WERI-Rb-1 (cell line): ENCODE measurements at regions not wholly inside any gene's neighbourhood (a gene's known extent, or its start where the extent isn't known, plus 50 kb on each side); places are given as distances from the start of the nearest gene placed in this dataset.

Source experiments
- DNase-seq: peaks from one replicate; pipeline ENCODE4 v3.0.0-alpha.2; 2020
- H3K27ac ChIP-seq: fragments of 250-450 bp; sonication (Bioruptor Pico); 2 replicates; pipeline ENCODE4 v1.5.1; 2020; ENCODE audit warnings: mild to moderate bottlenecking, moderate library complexity
- H3K27me3 ChIP-seq: fragments of 250-450 bp; sonication (Bioruptor Pico); 2 replicates; pipeline ENCODE4 v1.5.1; 2021; ENCODE audit warnings: mild to moderate bottlenecking, low read depth, moderate library complexity; ENCODE audit not compliant: insufficient read depth, severe bottlenecking
- H3K36me3 ChIP-seq: fragments of 250-450 bp; sonication (Bioruptor Pico); 2 replicates; pipeline ENCODE4 v1.5.1; 2020; ENCODE audit warnings: mild to moderate bottlenecking, moderate library complexity
- H3K4me3 ChIP-seq: 2 replicates; pipeline ENCODE4 v1.5.1; 2011; ENCODE audit warnings: low read depth, mild to moderate bottlenecking, control low read depth, low read length
- H3K9me3 ChIP-seq: fragments of 250-450 bp; sonication (Bioruptor Pico); 2 replicates; pipeline ENCODE4 v1.5.1; 2021; ENCODE audit warnings: mild to moderate bottlenecking, moderate library complexity; ENCODE audit not compliant: severe bottlenecking
- TF ChIP-seq, protein P1 (sequence below): IDR thresholded peaks from 2 replicates; pipeline ENCODE4 v1.5.1; 2011; ENCODE audit warnings: low read depth, mild to moderate bottlenecking, control low read depth, inconsistent platforms, low read length

DNA sequence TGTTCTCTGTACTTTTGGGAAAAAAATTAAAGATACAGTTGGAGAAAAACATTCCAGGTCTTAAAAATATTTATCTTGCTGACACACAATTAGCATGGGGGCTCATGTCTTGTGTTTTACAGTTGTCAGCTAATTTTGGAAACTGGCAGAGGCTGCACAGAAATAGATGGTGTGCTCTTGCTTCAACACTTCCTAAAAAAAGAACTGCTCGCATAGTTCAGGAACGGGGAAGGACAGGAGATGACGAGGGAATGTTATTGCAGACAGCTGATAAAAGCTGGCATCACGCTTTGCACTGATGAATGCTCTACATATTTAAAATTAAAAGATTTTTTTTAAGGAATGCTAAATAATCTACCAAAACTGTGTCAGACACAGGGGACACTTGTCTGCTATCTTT lies 103.5 kb upstream of the CELF2 start:
- TF ChIP-seq, protein P1, sequence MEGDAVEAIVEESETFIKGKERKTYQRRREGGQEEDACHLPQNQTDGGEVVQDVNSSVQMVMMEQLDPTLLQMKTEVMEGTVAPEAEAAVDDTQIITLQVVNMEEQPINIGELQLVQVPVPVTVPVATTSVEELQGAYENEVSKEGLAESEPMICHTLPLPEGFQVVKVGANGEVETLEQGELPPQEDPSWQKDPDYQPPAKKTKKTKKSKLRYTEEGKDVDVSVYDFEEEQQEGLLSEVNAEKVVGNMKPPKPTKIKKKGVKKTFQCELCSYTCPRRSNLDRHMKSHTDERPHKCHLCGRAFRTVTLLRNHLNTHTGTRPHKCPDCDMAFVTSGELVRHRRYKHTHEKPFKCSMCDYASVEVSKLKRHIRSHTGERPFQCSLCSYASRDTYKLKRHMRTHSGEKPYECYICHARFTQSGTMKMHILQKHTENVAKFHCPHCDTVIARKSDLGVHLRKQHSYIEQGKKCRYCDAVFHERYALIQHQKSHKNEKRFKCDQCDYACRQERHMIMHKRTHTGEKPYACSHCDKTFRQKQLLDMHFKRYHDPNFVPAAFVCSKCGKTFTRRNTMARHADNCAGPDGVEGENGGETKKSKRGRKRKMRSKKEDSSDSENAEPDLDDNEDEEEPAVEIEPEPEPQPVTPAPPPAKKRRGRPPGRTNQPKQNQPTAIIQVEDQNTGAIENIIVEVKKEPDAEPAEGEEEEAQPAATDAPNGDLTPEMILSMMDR = no peak
- DNase-seq = no peak
- no peaks in the 10 kb centered on the region for H3K27me3 ChIP-seq
- H3K27ac ChIP-seq = no peak overlapping the region
- no peaks in the 10 kb centered on the region for H3K36me3 ChIP-seq
- no peaks in the 10 kb centered on the region for H3K9me3 ChIP-seq
- H3K4me3 ChIP-seq = no peak overlapping the region

DNA sequence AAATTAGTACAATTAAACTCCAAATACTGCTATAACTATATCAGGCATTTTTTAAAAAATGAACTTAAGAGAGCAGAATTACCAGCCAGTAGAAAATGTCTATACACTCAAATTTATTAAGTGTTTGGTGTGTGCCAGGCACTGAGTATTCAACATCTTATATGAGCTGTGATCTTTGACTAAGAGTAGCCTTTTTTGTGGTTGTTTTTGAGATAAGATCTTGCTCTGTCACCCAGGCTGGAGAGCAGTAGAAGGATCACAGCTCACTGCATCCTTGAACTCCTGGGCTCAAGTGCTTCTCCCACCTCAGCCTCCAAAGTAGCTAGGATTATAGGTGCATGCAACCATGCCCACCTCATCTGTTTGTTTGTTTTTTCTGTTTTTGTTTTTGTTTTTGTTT lies 102.5 kb upstream of the CELF2 start:
- Histone ChIP-seq H3K9me3 (no peaks in the 10 kb centered on the region), H3K27me3 (no peaks in the 10 kb centered on the region), H3K27ac (no peak overlapping the region), H3K4me3 (no peak overlapping the region), H3K36me3 (no peaks in the 10 kb centered on the region)
- TF ChIP-seq, protein P1 = no peak
- no peak for DNase-seq

DNA sequence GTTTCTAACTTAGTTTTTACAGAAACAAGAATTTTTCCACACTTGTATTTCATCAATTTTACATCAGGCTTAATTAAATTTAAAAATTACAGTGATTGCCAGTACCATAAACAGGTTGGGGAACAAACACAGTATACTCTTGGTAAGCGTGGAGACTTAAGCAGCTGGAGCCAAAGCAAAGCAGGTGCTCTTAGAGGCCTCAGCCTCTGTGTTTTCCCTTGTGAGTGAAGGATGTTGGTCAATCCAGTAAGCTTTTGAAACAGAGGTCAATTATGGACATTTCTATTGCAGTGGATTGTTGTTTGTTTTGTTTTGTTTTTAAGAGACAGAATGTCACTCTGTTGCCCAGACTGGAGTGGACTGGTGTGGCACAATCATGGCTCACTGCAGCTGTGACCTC lies 100.6 kb upstream of the CELF2 start:
- H3K4me3 ChIP-seq = no peak overlapping the region
- no peak overlapping the region for H3K27ac ChIP-seq
- no peak for DNase-seq
- H3K36me3 ChIP-seq = no peaks in the 10 kb centered on the region
- H3K9me3 ChIP-seq = no peaks in the 10 kb centered on the region
- TF ChIP-seq, protein P1 = no peak
- no peaks in the 10 kb centered on the region for H3K27me3 ChIP-seq

DNA sequence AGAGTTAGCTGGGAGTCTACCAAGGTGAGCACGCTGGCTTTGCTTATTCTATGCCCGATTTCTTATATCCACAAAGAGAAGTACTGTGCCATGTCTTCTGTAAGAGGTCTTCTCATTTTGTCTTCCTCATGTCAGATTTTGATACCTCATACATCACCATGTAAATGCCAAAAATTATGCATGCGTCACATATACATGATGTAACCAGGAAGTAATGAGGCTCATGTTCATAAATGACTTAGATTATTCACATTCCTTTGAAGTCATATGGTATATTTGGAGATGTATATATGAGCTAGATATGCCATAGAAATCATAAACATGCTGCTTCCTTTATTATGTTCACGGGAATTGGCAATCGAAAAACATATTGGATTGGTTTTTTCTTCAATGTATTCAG lies 97.7 kb upstream of the CELF2 start:
- TF ChIP-seq, protein P1 = no peak
- Histone ChIP-seq H3K27me3 (no peaks in the 10 kb centered on the region), H3K36me3 (no peaks in the 10 kb centered on the region), H3K4me3 (no peak overlapping the region), H3K9me3 (no peaks in the 10 kb centered on the region), H3K27ac (no peak overlapping the region)
- no peak for DNase-seq

DNA sequence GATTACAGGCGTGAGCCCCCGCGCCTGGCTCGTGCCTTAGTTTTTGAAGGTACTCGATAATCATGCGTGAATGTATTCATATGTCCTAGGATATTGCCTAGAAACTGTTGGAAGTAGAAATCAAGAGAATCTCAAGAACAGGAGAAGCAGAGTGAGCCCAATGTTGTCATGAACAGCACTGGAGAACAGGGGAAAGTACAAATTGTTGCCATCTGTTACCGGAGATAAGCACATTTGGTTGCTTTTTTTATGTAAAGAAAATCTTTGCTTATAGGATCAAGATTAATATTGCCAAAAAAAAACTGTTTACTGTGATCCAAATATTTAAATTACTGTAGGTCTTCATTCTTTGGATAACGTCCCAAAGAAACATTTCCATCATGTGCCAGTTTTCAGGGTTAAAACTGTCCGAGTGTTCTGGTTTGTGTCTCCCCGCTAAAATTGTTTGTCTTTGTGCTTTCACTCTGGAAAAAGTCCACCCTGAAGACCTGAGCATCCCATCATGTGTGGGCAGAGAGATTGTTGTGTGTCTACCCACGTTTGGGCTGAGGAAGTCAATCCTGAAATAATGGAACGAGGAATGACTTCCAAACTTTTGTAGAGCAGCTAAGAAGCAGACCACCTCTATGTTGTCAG lies 95.7 kb upstream of the CELF2 start:
- Histone ChIP-seq H3K27me3 (no peaks in the 10 kb centered on the region), H3K27ac (no peak overlapping the region), H3K9me3 (no peaks in the 10 kb centered on the region), H3K4me3 (no peak overlapping the region), H3K36me3 (no peaks in the 10 kb centered on the region)
- no peak for DNase-seq
- TF ChIP-seq, protein P1 = no peak

DNA sequence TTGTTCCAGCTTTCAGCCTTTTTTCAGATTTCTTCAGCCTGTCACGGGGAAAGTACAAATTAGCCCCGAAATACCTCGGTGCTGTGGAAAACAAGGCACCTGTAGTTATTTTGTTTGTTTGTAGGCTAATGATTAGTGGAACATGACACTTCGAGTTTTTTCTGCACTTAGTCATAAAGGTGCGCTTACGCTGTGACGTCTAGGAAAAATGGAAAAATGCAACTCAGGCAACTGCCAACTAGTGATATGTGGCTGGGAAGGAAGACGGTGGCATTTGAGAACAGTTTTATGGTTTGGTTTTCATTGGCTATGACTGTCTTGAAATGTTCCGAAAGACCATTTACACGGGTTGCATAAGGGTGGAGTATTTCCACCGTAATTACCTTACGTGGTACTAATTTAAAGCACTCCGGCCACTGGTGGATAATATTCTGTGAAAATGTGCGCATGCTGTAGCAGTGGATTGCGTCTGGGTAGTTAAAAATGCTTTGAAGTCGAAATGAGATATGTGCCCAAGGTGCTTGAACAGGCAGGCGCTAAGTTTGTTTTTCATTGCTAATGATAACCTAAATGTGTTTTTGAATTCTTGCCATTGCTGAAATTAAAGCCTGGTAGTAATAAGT lies 94.5 kb upstream of the CELF2 start:
- Histone ChIP-seq H3K9me3 (no peaks in the 10 kb centered on the region), H3K27me3 (no peaks in the 10 kb centered on the region), H3K4me3 (no peak overlapping the region), H3K36me3 (no peaks in the 10 kb centered on the region), H3K27ac (no peak overlapping the region)
- DNase-seq = no peak
- TF ChIP-seq, protein P1 = no peak
